ENCODE measurements at regions not wholly inside any gene's neighbourhood (a gene's known extent, or its start where the extent isn't known, plus 50 kb on each side); places are given as distances from the start of the nearest gene placed in this dataset.

- DNase-seq, result peak; percentile 70 to 93 (median 82)
These were observed 362.5 kb upstream of the TNP1 start for GRCh38 chr2:217222309-217222910.

- DNase-seq, result peak; percentile 27 to 52 (median 40)
These were observed 360.6 kb upstream of the TNP1 start for GRCh38 chr2:217220228-217221013.

- DNase-seq, result no peak
These were observed 359.3 kb upstream of the TNP1 start for GRCh38 chr2:217219164-217219520.

DNA sequence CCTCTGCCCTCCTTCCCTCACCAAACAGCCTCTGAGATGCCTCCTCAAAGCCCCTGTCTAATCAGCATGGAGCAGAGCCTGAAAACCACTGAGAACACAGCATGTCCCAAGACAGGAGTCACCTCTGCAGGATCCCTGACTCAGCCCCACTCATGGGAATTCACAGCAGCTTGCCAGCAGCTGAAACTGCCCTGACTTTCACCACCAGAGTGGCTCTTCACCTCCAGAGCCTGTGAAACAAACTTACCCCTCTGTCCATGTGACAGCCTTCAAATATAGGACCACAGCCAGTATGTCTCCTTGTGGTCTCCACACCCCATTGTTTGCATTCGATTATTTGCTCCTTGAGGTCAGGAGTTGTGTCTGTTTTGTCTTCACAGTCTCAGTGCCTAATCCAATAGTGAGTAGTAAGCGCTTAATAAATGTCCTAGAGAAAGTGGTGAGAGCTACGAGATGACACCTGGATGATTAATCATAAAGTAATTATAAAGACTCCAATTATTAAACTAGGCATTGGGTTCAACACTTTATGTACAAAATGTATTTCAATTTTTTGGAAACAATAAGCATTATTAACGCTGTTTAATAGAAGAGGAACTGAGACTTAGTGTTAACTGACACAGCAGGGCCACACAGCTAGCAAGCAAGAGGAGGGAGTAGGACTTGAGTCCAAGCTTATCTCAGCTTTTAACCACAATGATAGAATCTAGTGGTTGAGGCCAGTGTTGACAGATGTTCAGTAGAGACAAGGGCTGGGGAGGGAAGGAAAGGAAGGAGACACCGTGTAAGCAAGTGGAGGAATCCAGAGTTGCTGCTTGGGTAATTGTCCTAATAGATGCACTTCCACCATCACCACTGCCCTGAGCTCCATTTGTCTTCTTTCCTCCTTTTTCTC, 358.7 kb upstream of the TNP1 start:
- DNase-seq, result peak; percentile 47 to 71 (median 62)

DNA sequence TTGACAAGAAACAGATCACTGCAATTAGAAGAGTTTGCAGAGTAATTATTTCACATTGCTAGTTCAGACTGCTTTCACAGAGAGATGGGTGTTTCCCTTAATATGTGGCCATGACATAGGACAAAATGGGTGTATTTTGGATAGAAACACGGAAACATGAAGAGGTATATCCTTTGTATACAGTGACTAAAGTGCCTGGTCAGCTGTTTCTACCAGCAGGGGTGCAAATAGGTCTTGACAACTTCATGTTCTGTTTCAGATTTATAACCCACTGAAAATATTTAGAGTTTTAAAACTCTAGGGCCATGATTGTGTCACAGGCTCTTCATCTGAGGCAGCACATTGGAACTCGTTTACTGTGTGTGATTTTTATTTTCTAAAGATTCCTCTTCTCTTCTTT, 357.1 kb upstream of the TNP1 start:
- DNase-seq, result no peak

DNA sequence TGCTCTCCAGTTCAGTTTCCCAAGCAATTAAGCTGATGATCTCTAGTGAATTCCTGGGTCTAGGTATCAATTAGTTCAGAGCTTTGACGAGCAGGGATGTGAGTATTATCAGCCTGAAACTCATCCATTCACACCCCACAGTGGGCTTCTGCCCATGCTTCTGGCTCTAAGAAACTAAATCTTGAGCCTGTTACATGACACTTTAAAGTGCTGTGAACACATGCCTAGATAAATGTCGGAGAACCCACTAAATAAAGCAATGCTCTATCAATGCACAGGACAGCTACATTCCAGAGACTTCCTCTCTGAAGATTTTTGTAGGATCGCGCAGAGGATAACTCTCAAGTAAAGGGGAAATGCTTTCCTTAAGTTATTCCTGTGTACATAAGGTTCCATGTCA, 356.5 kb upstream of the TNP1 start:
- no peak for DNase-seq

GRCh38 chr2:217215877-217216276, 356.0 kb upstream of the TNP1 start:
- DNase-seq, result no peak

- no peak for DNase-seq
These were observed 349.0 kb upstream of the TNP1 start for GRCh38 chr2:217208867-217209266.

DNA sequence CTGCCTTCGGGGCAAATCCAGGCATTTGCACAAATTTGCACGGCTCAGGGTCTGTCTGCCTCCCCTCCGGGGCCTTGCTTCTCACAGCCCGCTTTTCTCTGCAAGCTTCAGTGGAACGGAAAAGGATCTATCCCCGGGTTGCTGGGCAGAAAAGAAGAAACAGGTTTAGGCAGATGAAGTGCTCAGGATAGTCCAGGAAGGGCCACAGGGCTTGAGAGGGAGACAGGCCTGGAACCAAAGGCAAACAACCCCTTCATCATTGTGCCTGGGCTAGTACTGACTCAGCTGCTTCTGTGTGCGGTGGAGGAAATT, 347.8 kb upstream of the TNP1 start:
- no peak for DNase-seq

DNA sequence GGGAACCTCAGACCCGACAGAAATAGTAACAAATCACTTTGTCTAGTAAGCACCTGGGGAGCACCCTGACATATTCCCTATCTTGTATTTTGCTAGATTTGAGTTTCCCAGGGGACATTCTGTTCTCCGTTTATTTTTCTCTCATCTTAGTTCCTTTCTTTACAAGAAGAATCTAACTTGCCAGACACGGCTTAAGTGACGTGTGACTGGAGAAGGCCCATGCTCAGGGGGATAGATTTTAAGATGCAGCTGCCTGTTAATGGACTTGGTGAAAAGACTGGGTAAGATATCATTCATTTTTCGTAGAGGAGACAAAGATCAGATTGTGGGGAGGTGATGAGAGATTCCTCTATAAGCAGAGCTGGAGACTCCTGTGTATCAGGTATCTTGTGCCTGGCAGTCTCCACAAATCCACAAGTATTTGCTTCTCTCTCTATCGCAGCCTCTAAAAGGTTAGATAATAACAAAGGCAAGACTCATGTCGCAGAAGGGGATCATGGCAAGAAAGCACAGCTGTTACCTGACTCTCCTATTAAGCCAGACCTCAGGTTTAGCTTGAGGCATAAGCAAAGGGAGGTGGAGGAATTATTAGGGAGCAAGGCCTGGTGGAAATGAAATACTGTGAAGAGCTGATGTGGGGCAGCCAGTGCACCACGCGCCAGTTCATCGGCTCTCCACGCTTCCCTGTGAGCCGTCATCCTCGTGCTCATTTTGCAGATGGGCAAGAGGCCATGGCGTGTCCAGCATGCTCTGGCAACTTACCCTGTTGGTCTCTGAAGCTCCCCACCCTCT, 347.2 kb upstream of the TNP1 start:
- no peak for DNase-seq

GRCh38 chr2:217206016-217206725, 346.3 kb upstream of the TNP1 start:
- no peak for DNase-seq

DNA sequence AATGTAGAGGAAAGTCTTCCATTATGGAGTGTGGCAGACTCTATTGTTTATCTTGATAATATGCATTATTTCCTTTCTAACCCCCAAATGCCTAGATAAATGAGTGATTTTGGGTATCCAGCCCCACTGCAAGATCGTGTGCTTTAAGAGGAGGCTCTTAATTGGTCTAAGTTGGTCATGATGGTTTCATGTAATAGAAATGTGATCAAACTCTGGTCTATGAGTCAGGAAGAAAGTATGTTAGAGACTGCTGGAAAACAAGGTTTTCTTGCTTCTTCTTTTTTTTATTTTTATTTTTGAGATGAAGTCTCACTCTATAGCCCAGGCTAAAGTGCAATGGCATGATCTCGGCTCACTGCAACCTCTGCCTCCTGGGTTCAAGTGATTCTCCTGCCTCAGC, 344.5 kb upstream of the TNP1 start:
- no peak for DNase-seq

GRCh38 chr2:217203086-217203485, 343.2 kb upstream of the TNP1 start:
- no peak for DNase-seq

GRCh38 chr2:217199255-217199630, 339.4 kb upstream of the TNP1 start:
- DNase-seq, result no peak

DNA sequence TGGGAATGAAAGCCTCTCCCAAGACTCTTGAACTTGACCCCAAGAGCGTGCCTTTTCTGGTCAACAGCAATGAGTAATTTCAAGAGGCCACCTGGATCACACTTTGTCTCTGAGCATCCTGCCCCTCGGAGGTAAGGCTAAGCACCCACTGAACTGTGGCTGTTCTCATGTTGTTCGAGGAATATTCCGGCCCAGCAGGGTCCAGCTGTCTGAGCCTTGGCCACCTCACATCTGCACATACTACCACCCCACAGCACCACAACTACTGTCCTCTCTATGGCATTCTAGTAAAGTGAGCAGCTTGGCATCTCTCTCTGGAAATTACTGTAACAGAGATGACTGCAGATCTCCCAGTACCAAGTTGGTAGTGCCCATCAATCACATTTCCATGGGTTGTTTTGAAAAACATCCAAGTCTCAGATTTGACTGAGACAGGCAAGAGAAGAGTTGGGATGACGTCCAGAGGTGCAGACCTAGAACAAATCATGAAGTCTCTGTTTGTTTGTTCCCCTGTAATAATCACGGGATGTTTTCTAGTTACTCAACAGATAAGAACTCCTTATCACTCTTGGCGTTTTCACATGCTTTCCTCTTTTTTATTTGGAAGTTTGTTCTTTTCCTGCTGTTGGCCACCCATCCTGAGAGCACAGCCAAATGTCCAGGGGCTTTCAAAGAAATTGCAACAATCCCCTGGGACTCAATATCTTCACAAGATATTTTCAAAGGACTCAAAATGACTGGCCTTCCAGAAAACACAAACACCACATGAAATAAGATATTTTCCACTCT, 336.0 kb upstream of the TNP1 start:
- no peak for DNase-seq

DNA sequence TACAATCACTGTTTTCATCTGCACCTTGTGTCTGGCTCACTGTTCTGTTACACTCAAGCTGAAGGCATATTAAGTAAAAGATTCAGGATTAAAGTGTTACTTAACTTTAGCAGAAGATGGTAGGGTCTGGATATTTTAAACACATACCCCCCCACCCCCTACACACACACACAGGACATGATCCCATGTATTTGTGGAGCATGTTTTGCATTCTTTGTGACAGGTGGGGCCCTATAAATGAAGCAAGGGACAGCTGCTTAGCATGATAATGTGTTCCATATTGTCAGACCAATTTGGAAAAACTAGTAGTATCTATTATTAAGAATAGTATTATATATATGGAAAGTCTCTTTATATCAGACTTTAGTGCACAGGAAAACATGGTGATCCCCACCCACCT, 335.2 kb upstream of the TNP1 start:
- no peak for DNase-seq

- no peak for DNase-seq
These were observed 333.8 kb upstream of the TNP1 start for GRCh38 chr2:217193431-217194340.

- no peak for DNase-seq
These were observed 332.5 kb upstream of the TNP1 start for GRCh38 chr2:217192366-217192765.

DNA sequence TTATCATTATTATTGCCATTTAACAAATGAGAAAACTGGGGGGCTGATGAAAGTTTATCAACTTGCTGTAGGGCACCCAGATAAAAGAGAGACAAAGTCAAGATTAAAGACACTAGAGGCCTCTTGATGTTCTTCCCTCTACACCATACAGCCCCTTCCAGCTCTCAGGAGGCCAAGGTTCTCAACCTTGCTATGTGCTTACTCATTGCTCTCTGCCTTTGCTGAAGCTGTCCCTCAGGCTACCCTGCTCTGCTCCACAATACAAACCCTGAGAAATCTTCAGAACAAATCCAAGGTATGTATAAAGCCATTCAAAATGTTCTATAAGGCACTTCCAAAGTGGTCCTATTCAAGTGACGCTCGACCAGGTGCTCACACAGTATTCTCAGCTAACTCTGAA, 329.9 kb upstream of the TNP1 start:
- DNase-seq, result no peak

GRCh38 chr2:217189131-217189530, 329.3 kb upstream of the TNP1 start:
- no peak for DNase-seq
